Nephron progenitor cell (in vitro differentiated cells): ENCODE measurements at regions not wholly inside any gene's neighbourhood (a gene's known extent, or its start where the extent isn't known, plus 50 kb on each side); places are given as distances from the start of the nearest gene placed in this dataset.
"Not testable (repeated sequence)": the region's sequence is repeated elsewhere in the genome, so short reads cannot be mapped to it uniquely, and the experiment has no call there.

Experiments used
- DNase-seq: peaks from one replicate; pipeline ENCODE4 v3.0.0; 2021
- H3K27ac Mint-ChIP-seq: 2 replicates; pipeline ENCODE4 v1.8.0; 2021; ENCODE audit warnings: mild to moderate bottlenecking, moderate library complexity, mixed read lengths
- H3K27me3 Mint-ChIP-seq: 2 replicates; pipeline ENCODE4 v1.8.0; 2021; ENCODE audit warnings: mild to moderate bottlenecking, low read depth, mixed read lengths; ENCODE audit not compliant: poor library complexity
- H3K36me3 Mint-ChIP-seq: 2 replicates; pipeline ENCODE4 v1.8.0; 2021; ENCODE audit warnings: low read depth, mixed read lengths
- H3K4me1 Mint-ChIP-seq: 2 replicates; pipeline ENCODE4 v1.8.0; 2021; ENCODE audit warnings: mixed read lengths
- H3K4me3 Mint-ChIP-seq: 2 replicates; pipeline ENCODE4 v1.8.0; 2021; ENCODE audit warnings: mild to moderate bottlenecking, moderate library complexity, mixed read lengths
- H3K9me3 Mint-ChIP-seq: 2 replicates; pipeline ENCODE4 v1.8.0; 2021; ENCODE audit warnings: mild to moderate bottlenecking, moderate library complexity, mixed read lengths
- TF ChIP-seq, protein P1 (sequence below): fragments of 200-600 bp; sonication (generic); IDR thresholded peaks from 2 replicates; pipeline ENCODE4 v1.5.0; 2021; ENCODE audit warnings: antibody characterized with exemption

DNA sequence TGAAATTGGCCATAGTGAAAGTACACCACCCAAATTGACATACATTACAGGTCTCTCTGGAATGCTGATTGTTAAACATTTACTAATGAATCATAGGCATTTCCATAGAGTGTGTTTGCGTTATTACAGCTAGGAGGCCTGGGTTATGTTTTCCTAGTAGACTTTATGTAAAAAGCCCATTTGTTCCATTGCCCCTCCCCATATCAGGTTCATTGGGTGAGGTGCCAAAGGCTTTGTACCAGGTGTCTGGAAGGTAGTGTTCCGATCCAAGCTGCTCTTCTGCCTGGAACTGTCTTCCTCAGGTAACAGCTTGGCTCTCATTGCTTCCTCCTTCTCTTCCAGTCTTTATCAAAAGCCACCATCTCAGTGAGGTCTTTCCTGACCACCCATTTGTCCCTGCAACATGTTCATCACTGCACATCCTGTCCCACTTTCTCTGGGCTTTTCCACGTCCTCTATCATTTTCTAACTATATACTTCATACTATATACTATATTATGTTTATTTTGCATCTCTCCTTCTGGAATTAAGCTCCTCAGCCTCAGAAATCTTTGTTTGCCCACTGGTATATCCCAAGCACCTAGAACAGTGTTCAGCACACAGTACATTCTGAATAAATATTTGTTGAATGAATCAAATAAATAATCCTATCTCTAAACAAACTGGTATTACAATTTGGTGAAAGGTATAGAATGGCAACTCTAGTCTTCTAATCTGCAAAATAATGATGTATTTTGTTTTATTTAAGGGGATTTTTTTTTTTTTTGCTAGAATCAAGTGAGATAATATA lies 252.3 kb downstream of the KTN1 start:
- Mint-ChIP-seq H3K4me3 (no peak overlapping the region), H3K4me1 (no peaks in the 10 kb centered on the region), H3K27ac (no peak overlapping the region), H3K36me3 (no peaks in the 10 kb centered on the region), H3K27me3 (peaks cover 2% of the 10 kb centered on the region), H3K9me3 (no peaks in the 10 kb centered on the region)
- TF ChIP-seq, protein P1, sequence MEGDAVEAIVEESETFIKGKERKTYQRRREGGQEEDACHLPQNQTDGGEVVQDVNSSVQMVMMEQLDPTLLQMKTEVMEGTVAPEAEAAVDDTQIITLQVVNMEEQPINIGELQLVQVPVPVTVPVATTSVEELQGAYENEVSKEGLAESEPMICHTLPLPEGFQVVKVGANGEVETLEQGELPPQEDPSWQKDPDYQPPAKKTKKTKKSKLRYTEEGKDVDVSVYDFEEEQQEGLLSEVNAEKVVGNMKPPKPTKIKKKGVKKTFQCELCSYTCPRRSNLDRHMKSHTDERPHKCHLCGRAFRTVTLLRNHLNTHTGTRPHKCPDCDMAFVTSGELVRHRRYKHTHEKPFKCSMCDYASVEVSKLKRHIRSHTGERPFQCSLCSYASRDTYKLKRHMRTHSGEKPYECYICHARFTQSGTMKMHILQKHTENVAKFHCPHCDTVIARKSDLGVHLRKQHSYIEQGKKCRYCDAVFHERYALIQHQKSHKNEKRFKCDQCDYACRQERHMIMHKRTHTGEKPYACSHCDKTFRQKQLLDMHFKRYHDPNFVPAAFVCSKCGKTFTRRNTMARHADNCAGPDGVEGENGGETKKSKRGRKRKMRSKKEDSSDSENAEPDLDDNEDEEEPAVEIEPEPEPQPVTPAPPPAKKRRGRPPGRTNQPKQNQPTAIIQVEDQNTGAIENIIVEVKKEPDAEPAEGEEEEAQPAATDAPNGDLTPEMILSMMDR = no peak
- DNase-seq = no peak

DNA sequence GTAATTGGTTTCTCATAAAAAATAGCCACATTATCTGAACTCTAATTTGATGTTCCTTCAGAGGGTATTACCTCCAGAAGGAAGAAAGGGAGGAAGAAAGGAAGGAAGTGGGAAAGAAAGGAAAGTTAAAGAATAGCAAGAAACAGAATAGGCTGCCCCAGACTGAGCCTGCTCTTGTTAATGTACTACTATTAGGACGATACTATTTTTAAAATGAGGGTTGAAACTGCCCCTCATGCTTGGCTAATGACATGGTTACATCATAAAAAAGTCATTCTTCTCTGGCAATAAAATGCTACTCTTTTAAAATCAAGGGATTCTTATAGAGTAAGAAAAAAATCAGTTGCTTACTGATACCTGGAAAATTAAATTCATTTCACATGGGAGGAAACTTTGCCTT lies 253.0 kb downstream of the KTN1 start:
- Mint-ChIP-seq H3K4me1 (no peaks in the 10 kb centered on the region), H3K27ac (no peak overlapping the region), H3K4me3 (no peak overlapping the region), H3K36me3 (no peaks in the 10 kb centered on the region), H3K9me3 (no peaks in the 10 kb centered on the region), H3K27me3 (peaks cover 4% of the 10 kb centered on the region)
- no peak for DNase-seq
- TF ChIP-seq, protein P1 = no peak

DNA sequence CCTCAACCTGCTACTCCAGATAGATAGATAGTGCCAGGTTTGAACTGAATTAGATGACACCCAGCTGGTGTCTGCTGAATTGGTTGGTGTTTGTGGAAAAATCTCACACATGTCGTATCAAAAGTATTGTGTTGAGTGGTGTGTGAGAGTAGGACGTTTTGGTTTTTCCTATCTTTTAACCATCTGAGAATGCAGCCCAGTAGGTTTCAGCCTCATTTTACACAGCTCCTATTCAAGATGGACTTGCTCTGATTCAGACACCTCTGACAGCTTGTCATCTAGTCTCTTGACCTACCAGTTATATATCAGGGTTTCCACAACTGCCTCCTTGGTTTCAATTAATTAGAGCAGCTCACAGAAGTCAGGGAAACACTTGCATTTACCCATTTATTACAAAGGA lies 254.4 kb downstream of the KTN1 start:
- H3K4me3 Mint-ChIP-seq = no peak overlapping the region
- H3K36me3 Mint-ChIP-seq = no peaks in the 10 kb centered on the region
- H3K9me3 Mint-ChIP-seq = peaks cover 7% of the 10 kb centered on the region
- TF ChIP-seq, protein P1 = no peak
- H3K27me3 Mint-ChIP-seq = peaks cover 4% of the 10 kb centered on the region
- no peak for DNase-seq
- H3K4me1 Mint-ChIP-seq = no peaks in the 10 kb centered on the region
- H3K27ac Mint-ChIP-seq = no peak overlapping the region

DNA sequence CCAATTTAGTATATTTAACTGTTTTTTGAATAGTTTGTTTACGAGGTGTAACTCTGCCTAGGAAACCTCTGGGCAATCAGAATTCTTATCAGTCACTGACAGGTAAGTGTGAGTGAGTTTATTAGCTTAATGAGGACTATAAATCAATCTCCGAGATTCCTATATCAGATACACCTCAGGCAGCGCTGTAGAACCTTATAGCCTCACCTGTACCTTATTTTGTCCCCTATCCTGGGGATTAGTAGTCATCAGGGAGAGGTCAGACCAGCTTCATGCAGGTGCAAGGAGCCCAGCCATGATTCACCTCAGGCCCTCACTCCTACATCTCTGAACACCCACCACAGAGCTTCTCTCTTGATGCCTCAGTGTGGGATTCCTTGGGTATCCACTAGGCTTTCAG lies 256.0 kb downstream of the KTN1 start:
- H3K36me3 Mint-ChIP-seq = no peaks in the 10 kb centered on the region
- H3K27ac Mint-ChIP-seq = no peak overlapping the region
- DNase-seq = no peak
- H3K4me1 Mint-ChIP-seq = no peaks in the 10 kb centered on the region
- no peak overlapping the region for H3K4me3 Mint-ChIP-seq
- TF ChIP-seq, protein P1 = no peak
- peaks cover 7% of the 10 kb centered on the region for H3K9me3 Mint-ChIP-seq
- peaks cover 4% of the 10 kb centered on the region for H3K27me3 Mint-ChIP-seq

DNA sequence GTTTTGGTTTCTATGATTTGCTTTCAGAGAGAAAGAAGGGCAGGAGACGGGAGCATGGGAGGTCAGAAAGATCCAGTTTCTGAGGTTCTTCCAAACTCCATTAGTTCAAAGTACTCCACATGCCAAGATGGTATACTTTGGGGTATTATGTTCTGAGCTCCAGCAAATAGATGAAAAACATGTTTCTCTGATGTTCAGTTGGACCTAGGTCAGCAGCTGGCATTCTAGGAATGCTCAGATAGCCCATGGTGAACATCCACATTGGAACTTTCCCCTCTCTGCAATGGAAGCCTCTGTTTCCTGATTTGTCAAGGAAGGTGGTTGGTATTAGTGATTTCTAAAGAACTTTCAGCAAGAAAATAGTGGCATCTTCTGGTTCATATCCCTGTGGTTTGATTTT lies 257.5 kb downstream of the KTN1 start:
- no peaks in the 10 kb centered on the region for H3K4me1 Mint-ChIP-seq
- H3K27me3 Mint-ChIP-seq = peaks cover 4% of the 10 kb centered on the region
- no peak overlapping the region for H3K4me3 Mint-ChIP-seq
- TF ChIP-seq, protein P1 = no peak
- H3K9me3 Mint-ChIP-seq = peaks cover 7% of the 10 kb centered on the region
- H3K27ac Mint-ChIP-seq = no peak overlapping the region
- no peak for DNase-seq
- no peaks in the 10 kb centered on the region for H3K36me3 Mint-ChIP-seq

DNA sequence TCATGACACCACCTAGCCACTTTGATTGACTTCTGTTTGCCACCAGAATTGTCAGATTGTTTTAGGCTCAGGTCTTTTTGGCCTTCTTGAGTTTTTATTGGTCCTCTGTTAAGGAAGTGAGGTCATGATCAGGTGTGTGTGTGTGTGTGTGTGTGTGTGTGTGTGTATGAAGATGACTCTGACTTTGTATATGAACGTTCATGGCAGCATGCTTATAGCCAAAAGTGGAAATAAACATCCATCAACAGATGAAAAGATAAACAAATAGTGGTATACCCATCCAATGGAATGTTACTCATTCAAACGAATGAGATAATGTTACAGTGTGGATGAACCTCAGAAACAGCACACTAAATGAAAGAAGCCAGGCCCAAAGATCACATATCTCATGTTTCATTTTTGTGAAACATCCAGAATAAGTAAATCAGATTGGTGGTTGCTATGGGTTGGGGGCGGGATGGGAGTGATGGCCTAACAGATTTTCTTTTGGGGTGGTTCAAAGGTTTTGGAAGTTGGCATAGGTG lies 258.6 kb downstream of the KTN1 start:
- no peak overlapping the region for H3K4me3 Mint-ChIP-seq
- H3K4me1 Mint-ChIP-seq = no peaks in the 10 kb centered on the region
- H3K27ac Mint-ChIP-seq = no peak overlapping the region
- peaks cover 10% of the 10 kb centered on the region for H3K9me3 Mint-ChIP-seq
- no peak for DNase-seq
- TF ChIP-seq, protein P1 = no peak
- peaks cover 4% of the 10 kb centered on the region for H3K27me3 Mint-ChIP-seq
- H3K36me3 Mint-ChIP-seq = no peaks in the 10 kb centered on the region

DNA sequence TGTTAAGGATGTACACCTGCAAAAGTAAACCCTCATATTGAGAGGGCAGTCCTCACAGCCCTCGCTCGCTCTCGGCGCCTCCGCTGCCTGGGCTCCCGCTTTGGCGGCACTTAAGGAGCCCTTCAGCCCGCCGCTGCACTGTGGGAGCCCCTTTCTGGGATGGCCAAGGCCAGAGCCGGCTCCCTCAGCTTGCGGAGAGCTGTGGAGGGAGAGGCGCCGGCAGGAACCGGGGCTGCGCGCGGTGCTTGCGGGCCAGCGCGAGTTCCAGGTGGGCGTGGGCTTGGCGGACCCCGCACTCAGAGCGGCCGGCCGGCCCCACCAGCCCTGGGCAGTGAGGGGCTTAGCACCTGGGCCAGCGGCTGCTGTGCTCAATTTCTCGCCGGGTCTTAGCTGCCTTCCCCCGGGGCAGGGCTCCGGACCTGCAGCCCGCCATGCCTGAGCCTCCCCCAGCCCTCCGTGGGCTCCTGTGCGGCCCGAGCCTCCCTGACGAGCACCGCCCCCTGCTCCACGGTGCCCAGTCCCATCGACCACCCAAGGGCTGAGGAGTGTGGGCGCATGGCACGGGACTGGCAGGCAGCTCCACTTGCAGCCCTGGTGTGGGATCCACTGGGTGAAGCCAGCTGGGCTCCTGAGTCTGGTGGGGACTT lies 259.4 kb downstream of the KTN1 start:
- not testable (repeated sequence) for DNase-seq, H3K36me3 Mint-ChIP-seq, H3K4me3 Mint-ChIP-seq, H3K27me3 Mint-ChIP-seq, H3K4me1 Mint-ChIP-seq, H3K27ac Mint-ChIP-seq
- H3K9me3 Mint-ChIP-seq = peaks cover 15% of the 10 kb centered on the region
